ENCODE measurements at regions not wholly inside any gene's neighbourhood (a gene's known extent, or its start where the extent isn't known, plus 50 kb on each side); places are given as distances from the start of the nearest gene placed in this dataset. TPM values are rescaled to one million over a fixed set of nuclear protein-coding genes. Genes with fewer than 3 reads are reported as not detected.

- Histone ChIP-seq H3K4me1 (replicated peaks in 1 of 2; ENCODE audit: control insufficient read depth in 2 of 2, insufficient read depth in 2 of 2, low read length in 2 of 2) (no peaks in the 10 kb centered on the region), H2AFZ (ENCODE audit: low read depth, low read length) (no peak overlapping the region), H3K9ac (ENCODE audit: insufficient read depth in 1 of 2, low read depth in 2 of 2, low read length in 2 of 2) (no peak overlapping the region), H3K27ac (ENCODE audit: extremely low read depth, low read depth, low read length) (no peak overlapping the region), H3K4me3 (no peak overlapping the region), H3K9me1 (ENCODE audit: control insufficient read depth, insufficient read depth, low read length) (no peaks in the 10 kb centered on the region), H3K27me3 (ENCODE audit: control insufficient read depth in 2 of 2, insufficient read depth in 2 of 2, low read length in 2 of 2) (no peaks in the 10 kb centered on the region), H4K20me1 (replicated peaks; ENCODE audit: control insufficient read depth, insufficient read depth, low read length) (no peaks in the 10 kb centered on the region), H3K36me3 (ENCODE audit: control insufficient read depth, insufficient read depth, low read length) (no peaks in the 10 kb centered on the region), H3K4me2 (ENCODE audit: insufficient read depth, low read length) (no peak overlapping the region), H3K9me3 (replicated peaks; ENCODE audit: control insufficient read depth, insufficient read depth, low read depth, low read length) (no peaks in the 10 kb centered on the region), H3K79me2 (ENCODE audit: control insufficient read depth, insufficient read depth, low read length) (no peaks in the 10 kb centered on the region)
- WGBS (ENCODE audit: insufficient coverage, low coverage, missing lambda C conversion rate), result 0% methylated on average over 3 of the region's 5 CpGs
- ChIA-PET POLR2A (no interaction called here), CTCF (ENCODE audit: low intra/inter-chr PET ratio) (no interaction called here)
- BruUV-seq (replicated peaks), result no TSS peak
- DNase-seq (ENCODE audit: extremely low read depth in 1 of 4, low spot score in 3 of 4) (no peak), ATAC-seq (no peak), FAIRE-seq (no peak)
- intact Hi-C loops (cut with micrococcal nuclease), result no loop called here
- in situ Hi-C loops (cut with MboI), result no loop called here
- TF ChIP-seq BDP1 (IDR thresholded peaks at IDR 0.05; ENCODE audit: insufficient read depth, insufficient read length) (no peak), XRCC5 (IDR thresholded peaks at IDR 0.05; ENCODE audit: low read depth, low read length) (no peak), CBX2 (IDR thresholded peaks at IDR 0.05; ENCODE audit: insufficient read depth, low read length, poor library complexity, severe bottlenecking) (no peak), BRD9 (IDR thresholded peaks at IDR 0.05; ENCODE audit: low read depth, partially characterized antibody) (no peak), ZFPM2 (CRISPR knock-in tag; IDR thresholded peaks at IDR 0.05) (no peak), GABPB2 (CRISPR knock-in tag; conservative IDR thresholded peaks at IDR 0.05) (no peak), RBM17 (IDR thresholded peaks at IDR 0.05; ENCODE audit: borderline replicate concordance, low read depth, low read length) (no peak), SIRT6 (IDR thresholded peaks at IDR 0.05; ENCODE audit: low read depth, low read length) (no peak)
Measured at GRCh38 chrX:141301017-141301416, 58.7 kb upstream of the SPANXC start.

Small RNA genes lying in the stretch of these regions (small RNA-seq; reads per million reads assigned to genes)
- gene AC234779.1, result not detected

Measured in K562 (cell line).